Fibroblast of skin of scalp (primary cell): ENCODE measurements at regions not wholly inside any gene's neighbourhood (a gene's known extent, or its start where the extent isn't known, plus 50 kb on each side); places are given as distances from the start of the nearest gene placed in this dataset.
"Not testable (repeated sequence)": the region's sequence is repeated elsewhere in the genome, so short reads cannot be mapped to it uniquely, and the experiment has no call there.

ENCODE experiments used
- DNase-seq: peaks from one replicate; pipeline ENCODE4 v3.0.0-alpha.2; 2013

- DNase-seq, result no peak
These were observed 568.9 kb downstream of the SOX5 start for GRCh38 chr12:23380419-23381100.

- not testable (repeated sequence) for DNase-seq
These were observed 560.6 kb downstream of the SOX5 start for GRCh38 chr12:23388898-23389297.

- not testable (repeated sequence) for DNase-seq
These were observed 560.2 kb downstream of the SOX5 start for GRCh38 chr12:23389315-23389714.

GRCh38 chr12:23399402-23399933, 550.0 kb downstream of the SOX5 start:
- DNase-seq, result no peak

GRCh38 chr12:23415180-23415579, 534.3 kb downstream of the SOX5 start:
- DNase-seq, result no peak

- no peak for DNase-seq
These were observed 527.9 kb downstream of the SOX5 start for GRCh38 chr12:23421556-23421955.

- DNase-seq, result no peak
These were observed 526.3 kb downstream of the SOX5 start for GRCh38 chr12:23423097-23423687.

- DNase-seq, result no peak
These were observed 525.7 kb downstream of the SOX5 start for GRCh38 chr12:23423796-23424195.

GRCh38 chr12:23424685-23425084, 524.8 kb downstream of the SOX5 start:
- no peak for DNase-seq

- DNase-seq, result no peak
These were observed 523.1 kb downstream of the SOX5 start for GRCh38 chr12:23426328-23426727.

GRCh38 chr12:23428758-23429157, 520.7 kb downstream of the SOX5 start:
- no peak for DNase-seq

GRCh38 chr12:23431006-23431405, 518.5 kb downstream of the SOX5 start:
- DNase-seq, result no peak

GRCh38 chr12:23433121-23433520, 516.3 kb downstream of the SOX5 start:
- no peak for DNase-seq

GRCh38 chr12:23434154-23434553, 515.3 kb downstream of the SOX5 start:
- DNase-seq, result no peak

- no peak for DNase-seq
These were observed 502.7 kb downstream of the SOX5 start for GRCh38 chr12:23446746-23447145.

- DNase-seq, result no peak
These were observed 498.7 kb downstream of the SOX5 start for GRCh38 chr12:23450810-23451209.

GRCh38 chr12:23455283-23455682, 494.2 kb downstream of the SOX5 start:
- no peak for DNase-seq

GRCh38 chr12:23458640-23459039, 490.8 kb downstream of the SOX5 start:
- no peak for DNase-seq

- no peak for DNase-seq
These were observed 486.9 kb downstream of the SOX5 start for GRCh38 chr12:23462546-23462945.

GRCh38 chr12:23463172-23463571, 486.3 kb downstream of the SOX5 start:
- no peak for DNase-seq

- no peak for DNase-seq
These were observed 485.1 kb downstream of the SOX5 start for GRCh38 chr12:23464241-23464812.

- DNase-seq, result no peak
These were observed 477.0 kb downstream of the SOX5 start for GRCh38 chr12:23472329-23472971.

- no peak for DNase-seq
These were observed 476.4 kb downstream of the SOX5 start for GRCh38 chr12:23473071-23473470.
